ENCODE measurements at regions not wholly inside any gene's neighbourhood (a gene's known extent, or its start where the extent isn't known, plus 50 kb on each side); places are given as distances from the start of the nearest gene placed in this dataset.

GRCh38 chr10:111999205-111999914 lies 184.2 kb downstream of the GPAM start:
- Histone ChIP-seq H3K79me1 (ENCODE audit: low read depth, low read length) (no peaks in the 10 kb centered on the region), H2BK12ac (ENCODE audit: low read depth, low read length) (peak overlapping the region; percentile 30; the same call in 1 of the 2 replicates), H2AK5ac (ENCODE audit: low read depth, low read length) (no peak overlapping the region), H3K27me3 (replicated peaks in 1 of 4; ENCODE audit: control insufficient read depth in 3 of 4, extremely low read depth in 1 of 4, insufficient read depth in 3 of 4, low read length in 3 of 4) (no peaks in the 10 kb centered on the region; a peak in 1 of 7 replicates), H4K20me1 (replicated peaks in 1 of 2; ENCODE audit: control insufficient read depth in 1 of 2, insufficient read depth in 2 of 2, low read length in 2 of 2) (no peaks in the 10 kb centered on the region), H2BK20ac (ENCODE audit: low read length) (no peak overlapping the region), H3K9me3 (ENCODE audit: insufficient read depth in 2 of 2, low read depth in 1 of 2, low read length in 1 of 2) (no peaks in the 10 kb centered on the region), H3K36me3 (ENCODE audit: control insufficient read depth in 2 of 4, insufficient read depth in 4 of 4, low read length in 3 of 4) (no peaks in the 10 kb centered on the region), H3K18ac (ENCODE audit: extremely low read depth, low read length) (peak overlapping the region; percentile 55; the same call in 1 of the 2 replicates), H3K23me2 (ENCODE audit: low read depth, low read length) (no peaks in the 10 kb centered on the region), H2BK15ac (ENCODE audit: low read length) (no peak overlapping the region), H3K79me2 (ENCODE audit: control insufficient read depth in 1 of 2, insufficient read depth in 2 of 2, low read length in 2 of 2) (no peaks in the 10 kb centered on the region), H2BK5ac (ENCODE audit: low read depth, low read length) (peak overlapping the region; percentile 22; the same call in 1 of the 2 replicates), H4K91ac (replicated peaks; ENCODE audit: insufficient read length, low read length) (no peak overlapping the region), H2AFZ (ENCODE audit: low read length) (no peak overlapping the region), H4K5ac (ENCODE audit: insufficient read length, low read depth, low read length) (no peak overlapping the region), H3K14ac (ENCODE audit: insufficient read length) (no peak overlapping the region), H4K8ac (ENCODE audit: extremely low read depth, insufficient read depth, low read length) (no peak overlapping the region), H3K4ac (replicated peaks; ENCODE audit: insufficient read length, low read depth, low read length) (peak overlapping the region; percentile 44), H3K4me1 (replicated peaks in 1 of 4; ENCODE audit: control insufficient read depth in 3 of 4, insufficient read depth in 4 of 4, low read length in 3 of 4) (peaks cover 3 to 15% (median 14%) of the 10 kb centered on the region in 4 experiments; a peak in 5 of 7 replicates), H3K56ac (replicated peaks; ENCODE audit: insufficient read length, low read depth, low read length) (no peak overlapping the region), H3K23ac (ENCODE audit: insufficient read length) (no peak overlapping the region), H3K4me2 (ENCODE audit: insufficient read depth in 1 of 2, low read depth in 2 of 2, low read length in 2 of 2) (peak overlapping the region; percentile 22 to 35), H3K4me3 (ENCODE audit: extremely low read depth in 1 of 4, insufficient read depth in 2 of 4, low read depth in 3 of 4, low read length in 4 of 4) (no peak overlapping the region), H2BK120ac (replicated peaks; ENCODE audit: low read depth, low read length) (no peak overlapping the region), H3K9ac (replicated peaks in 1 of 4; ENCODE audit: extremely low read depth in 1 of 4, low read depth in 3 of 4, low read length in 3 of 4) (no peak overlapping the region), H3K27ac (ENCODE audit: low read depth, low read length) (no peak overlapping the region)
- CTCF ChIA-PET (ENCODE audit: partially characterized antibody): interaction anchor here (0.8 to 1.3 kb wide), 5 partner anchors 9 to 244 kb away, joined by 3 to 5 read pairs (median 3); no protein-coding TSS in a partner anchor
- 49% methylated on average over 4 of the region's 4 CpGs; no CpG with 5 or more reads in 1 of the 2 experiments for WGBS, 2 experiments (ENCODE audit: extremely low coverage in 1 of 2, insufficient coverage in 1 of 2, insufficient read length in 1 of 2, insufficient replicate concordance in 2 of 2, low coverage in 1 of 2, low lambda C conversion rate in 2 of 2, missing lambda C conversion rate in 1 of 2)
- POLR2A ChIA-PET (ENCODE audit: partially characterized antibody): no interaction called here
- DNase-seq (ENCODE audit: low read depth in 1 of 2, low spot score in 2 of 2): peak in 1 of 2 experiments; percentile 36
- FAIRE-seq: no peak
- TF ChIP-seq TAF7 (optimal IDR thresholded peaks at IDR 0.05; ENCODE audit: borderline replicate concordance, low read depth, low read length): no peak
- no peak for TF ChIP-seq KDM1A (IDR thresholded peaks at IDR 0.05; ENCODE audit: borderline replicate concordance, low read length)
- TF ChIP-seq NANOG (IDR thresholded peaks at IDR 0.05; ENCODE audit: insufficient read depth, low read depth, low read length, poor library complexity, severe bottlenecking): peak; percentile 41
- TF ChIP-seq SUZ12 (IDR thresholded peaks at IDR 0.05; ENCODE audit: low read length): no peak
- TF ChIP-seq BRCA1 (IDR thresholded peaks at IDR 0.05; ENCODE audit: low read depth, low read length): no peak
- no peak for TF ChIP-seq SP1 (IDR thresholded peaks at IDR 0.05; ENCODE audit: low read depth, low read length)
- TF ChIP-seq GTF2F1 (IDR thresholded peaks at IDR 0.05; ENCODE audit: borderline replicate concordance, low read depth, low read length): no peak
- TF ChIP-seq USF2 (IDR thresholded peaks at IDR 0.05; ENCODE audit: low read length): no peak
- TF ChIP-seq TBP (IDR thresholded peaks at IDR 0.05; ENCODE audit: low read depth, low read length): no peak
- TF ChIP-seq ATF3 (IDR thresholded peaks at IDR 0.05; ENCODE audit: insufficient read depth, low read depth, low read length): no peak

Measured in H1 (cell line).